ENCODE measurements at regions not wholly inside any gene's neighbourhood (a gene's known extent, or its start where the extent isn't known, plus 50 kb on each side); places are given as distances from the start of the nearest gene placed in this dataset.
"Not testable (repeated sequence)": the region's sequence is repeated elsewhere in the genome, so short reads cannot be mapped to it uniquely, and the experiment has no call there.

DNA sequence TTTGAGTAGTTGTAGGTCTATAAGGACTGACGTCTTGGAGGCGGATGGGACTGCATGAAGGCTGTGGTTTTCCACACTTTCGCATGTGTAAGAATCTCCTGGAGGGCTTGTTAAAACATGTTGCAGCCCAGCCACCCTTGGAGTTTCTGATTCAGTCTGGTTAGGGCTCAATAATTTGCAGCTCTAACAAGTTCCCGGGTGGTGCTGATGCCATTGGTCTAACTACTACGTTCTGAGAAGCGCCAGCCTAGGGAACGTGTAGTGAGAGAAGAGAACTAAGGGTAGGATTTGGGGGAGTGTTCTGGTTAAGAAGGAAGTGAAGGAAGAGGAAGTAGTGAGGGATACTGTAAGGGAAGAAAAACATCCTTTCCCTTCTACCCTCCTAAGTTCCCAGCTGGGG lies 138.9 kb downstream of the LARP7 start:
- FAIRE-seq = no peak

DNA sequence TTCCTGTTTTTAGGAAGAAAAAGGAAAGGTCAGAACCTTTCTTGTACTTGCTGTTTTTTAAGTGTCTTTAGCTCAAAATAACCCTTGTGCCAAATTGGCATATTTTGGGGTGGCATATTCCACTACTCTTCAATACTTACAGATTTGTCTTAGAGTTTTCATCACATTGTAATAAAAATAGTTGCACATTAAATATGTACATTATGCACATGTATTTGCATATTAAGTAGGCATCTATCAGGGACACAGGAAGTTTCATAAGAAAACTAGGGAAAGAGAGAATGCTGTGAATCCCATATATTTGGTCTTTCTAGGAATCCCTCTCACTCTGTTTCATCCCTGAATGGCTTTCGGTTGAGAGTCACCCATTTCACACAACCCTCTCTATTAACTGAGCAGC lies 139.6 kb downstream of the LARP7 start:
- FAIRE-seq = no peak

DNA sequence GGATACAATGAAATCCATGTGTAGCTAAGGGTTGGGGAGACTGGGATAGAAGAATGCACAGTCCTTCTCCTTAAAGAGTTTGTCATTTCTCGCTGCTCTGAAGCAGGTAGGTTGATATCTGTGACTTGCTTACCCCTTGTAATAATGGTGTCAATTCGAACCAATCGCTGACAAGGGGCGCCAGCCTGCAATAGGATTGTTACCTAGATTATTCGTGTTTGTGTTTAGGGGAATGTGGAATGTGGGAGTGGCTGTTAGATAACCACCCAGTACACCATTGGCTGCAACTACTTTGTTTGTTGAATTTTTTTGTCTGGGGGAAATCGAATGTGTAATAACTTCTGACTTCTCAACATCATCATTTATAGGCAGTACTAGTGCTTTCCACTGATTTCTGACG lies 141.6 kb downstream of the LARP7 start:
- no peak for FAIRE-seq

DNA sequence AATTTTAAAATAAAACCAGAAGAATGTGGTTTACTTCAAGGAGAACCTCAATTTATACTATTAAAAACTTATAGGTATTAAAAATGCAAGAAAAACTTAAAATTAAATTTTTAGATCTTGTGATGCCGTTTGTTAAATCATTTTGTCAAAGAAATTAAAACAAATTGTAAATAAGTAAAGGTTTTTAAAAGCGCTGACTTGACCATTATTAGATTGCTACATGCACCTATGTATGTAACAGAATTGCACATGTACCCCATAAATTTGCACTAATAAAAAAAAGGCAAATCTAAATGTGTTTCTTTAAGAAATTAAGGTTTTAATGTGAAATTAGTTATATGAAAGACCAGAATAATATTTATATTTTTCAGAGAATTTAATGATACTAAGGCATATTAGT lies 156.1 kb downstream of the LARP7 start:
- no peak for FAIRE-seq

DNA sequence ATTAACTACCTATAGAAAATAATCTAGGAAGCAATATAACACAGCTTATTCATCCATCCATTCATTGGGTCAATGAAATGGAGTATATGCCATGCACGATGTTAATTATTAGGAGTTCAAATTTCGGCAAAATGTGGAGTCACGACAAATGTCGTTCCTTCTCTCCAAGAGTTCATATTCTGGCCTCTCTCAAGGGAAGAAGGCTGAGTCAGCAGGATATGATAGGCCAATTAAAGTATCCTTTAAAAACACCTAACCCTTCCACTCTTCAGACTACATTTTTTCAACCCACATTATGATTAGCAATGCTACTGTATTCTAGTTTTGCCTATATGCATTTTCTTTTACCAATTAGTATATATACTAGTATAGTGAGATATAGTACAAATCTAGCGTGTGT lies 163.1 kb downstream of the LARP7 start:
- FAIRE-seq = no peak

DNA sequence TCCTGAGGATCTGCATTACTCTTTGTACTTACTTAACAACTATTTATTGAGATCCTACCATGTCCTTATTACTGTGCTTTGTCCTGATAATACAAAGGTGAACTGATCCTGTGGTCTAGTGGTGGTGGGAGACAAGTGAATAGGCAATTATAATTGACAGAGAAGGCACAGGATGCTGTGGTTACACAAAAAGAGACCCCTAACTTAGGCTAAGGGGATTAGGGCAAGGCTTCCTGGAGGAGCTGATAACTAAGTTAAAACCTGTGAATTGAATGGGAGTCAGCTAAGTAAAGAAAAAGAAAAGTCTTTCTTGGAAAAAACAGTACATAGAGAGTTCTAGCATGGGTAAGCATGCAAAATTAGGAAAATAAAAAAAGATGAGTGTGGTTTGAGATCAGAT lies 164.4 kb downstream of the LARP7 start:
- FAIRE-seq = no peak

DNA sequence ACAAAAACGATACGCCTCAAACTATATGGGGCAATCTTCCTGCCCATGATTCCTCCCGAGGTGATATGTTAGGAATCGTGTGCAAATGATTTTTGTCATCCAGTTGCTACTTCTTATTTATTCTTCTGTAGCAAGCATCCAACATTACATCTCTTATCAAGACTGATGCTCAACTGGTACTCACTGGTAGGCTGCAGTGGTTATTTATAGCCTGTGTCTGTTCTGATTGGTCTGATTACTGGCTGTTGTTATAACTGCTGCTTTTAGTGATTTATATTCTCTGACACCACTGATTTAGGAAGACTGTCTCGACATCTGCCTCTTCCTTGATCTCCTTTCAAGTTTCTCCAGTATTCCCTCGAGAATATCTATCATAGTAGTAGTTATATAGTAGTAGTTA lies 165.8 kb downstream of the LARP7 start:
- no peak for FAIRE-seq

DNA sequence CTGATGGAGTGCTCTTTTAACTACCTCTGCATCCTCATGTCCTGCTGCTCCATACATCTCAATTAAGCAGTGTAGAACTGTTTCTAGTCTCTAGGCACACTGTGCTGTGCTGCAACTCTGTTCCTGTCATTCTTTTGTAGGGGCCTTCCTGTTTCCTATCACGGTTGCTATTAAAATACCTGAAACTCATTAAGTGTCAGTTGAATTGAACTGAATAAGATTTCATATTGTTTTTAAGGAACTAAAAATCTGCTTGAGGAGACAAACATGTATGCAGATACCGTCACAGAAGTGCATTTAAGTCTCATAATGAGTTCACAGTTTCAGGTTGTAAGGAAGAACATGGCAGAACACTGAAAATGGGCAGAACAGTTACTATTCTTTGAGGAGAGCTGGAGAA lies 170.1 kb downstream of the LARP7 start:
- FAIRE-seq = no peak

DNA sequence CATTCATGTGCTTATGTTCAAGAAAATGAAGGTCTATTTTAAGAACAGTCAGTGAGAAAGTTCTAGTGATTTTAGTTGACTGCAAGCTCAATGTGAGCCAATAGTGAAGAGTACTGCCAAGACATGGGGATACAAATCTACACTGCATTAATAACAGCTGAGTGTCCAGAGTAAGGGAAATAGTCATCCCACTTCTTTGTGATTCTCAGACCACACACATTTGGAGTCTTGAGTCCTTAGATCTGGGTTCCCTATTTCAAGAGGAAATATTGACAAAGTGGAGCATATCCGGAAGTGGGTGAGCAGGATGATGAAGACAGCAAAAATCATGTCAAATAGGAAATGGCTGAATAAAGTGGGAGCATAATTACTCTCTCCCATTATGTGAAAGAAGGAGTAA lies 171.1 kb downstream of the LARP7 start:
- no peak for FAIRE-seq

DNA sequence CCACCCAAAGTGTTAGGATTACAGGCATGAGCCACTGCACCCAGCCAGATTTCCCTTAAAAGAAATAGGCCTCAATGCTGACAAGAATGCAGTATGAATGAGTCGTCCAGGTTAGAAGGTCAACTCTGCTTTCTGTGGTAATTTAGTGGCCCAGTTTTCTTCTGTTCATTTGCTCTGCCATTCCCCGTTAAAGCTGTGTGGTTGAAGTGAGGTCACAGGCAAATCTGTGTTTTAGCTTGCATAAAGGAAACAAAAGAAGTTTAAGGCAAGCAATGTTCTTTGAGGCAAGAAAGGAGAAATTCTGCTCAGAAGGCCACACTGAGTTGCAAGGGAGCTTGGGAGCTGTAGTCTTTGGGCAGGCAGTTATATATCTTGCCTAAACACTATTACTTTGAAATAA lies 176.8 kb downstream of the LARP7 start:
- no peak for FAIRE-seq

DNA sequence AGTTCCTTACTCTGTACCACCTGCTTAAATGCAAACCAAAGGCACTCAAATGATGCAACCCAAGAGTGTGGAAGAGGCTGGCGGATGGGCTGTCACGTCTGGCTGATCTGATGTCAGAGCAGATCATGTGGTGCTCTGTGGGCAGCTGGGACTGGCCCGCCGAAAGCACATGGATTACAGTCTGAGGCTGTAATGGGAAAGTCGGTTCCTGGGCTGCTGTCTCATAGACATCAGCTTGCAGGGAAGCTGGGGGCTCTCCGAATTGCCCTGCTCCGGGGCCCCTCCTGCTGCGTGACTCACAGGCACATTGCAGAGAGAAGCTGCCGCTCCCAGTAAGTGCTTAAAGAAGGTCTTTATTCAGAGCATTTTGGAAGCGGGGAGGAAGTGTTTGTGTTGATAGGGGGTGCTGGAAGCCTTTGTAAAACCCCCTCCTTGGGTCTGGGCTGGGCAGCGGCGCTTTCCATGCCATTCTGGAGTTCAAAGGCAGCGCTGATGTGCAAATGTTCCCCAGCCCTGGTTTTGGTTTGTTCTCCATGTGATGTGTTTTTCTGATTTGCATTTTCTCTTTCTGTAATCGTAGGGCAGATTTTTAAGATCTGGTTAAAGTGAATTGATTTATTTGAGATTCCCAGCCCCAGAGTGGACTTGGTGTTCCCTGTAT lies 181.1 kb downstream of the LARP7 start:
- no peak for FAIRE-seq

DNA sequence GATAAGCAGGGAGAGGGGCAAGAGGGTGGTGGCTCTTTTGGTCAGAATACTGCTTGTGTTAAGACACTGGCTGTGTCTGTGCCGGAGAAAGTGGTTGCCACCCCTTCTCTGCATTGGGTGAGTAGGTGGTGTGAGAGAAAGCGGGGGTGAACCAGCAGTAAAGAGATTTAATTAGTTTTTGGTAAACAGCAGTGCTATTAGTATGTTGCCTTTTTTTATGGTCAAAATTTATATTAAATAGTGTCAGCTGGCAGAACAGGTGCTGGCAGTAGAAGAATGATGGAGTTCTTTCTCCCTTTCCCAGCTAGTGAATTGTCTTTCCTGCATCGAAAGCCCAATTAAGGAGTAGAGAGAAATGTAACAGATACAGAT lies 181.6 kb downstream of the LARP7 start:
- no peak for FAIRE-seq

DNA sequence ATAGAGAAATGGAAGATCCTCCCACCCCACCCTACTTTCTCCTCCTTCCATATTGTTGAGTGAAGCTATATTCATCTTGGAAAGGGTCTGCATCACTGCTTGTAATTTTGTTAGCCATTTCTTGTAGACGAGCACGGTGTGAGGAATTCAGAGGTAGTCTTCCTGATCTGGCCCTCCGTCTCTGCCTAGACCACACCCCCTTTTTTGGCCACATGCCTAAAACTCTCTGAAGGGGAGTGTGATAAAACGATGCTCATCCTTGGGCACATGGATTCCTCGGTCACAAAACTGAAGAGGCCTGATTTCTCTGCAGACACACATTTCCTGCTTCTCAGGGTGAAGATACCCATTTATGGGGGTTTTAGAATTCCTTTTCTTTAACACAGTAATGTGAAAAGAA lies 182.8 kb downstream of the LARP7 start:
- FAIRE-seq = no peak

DNA sequence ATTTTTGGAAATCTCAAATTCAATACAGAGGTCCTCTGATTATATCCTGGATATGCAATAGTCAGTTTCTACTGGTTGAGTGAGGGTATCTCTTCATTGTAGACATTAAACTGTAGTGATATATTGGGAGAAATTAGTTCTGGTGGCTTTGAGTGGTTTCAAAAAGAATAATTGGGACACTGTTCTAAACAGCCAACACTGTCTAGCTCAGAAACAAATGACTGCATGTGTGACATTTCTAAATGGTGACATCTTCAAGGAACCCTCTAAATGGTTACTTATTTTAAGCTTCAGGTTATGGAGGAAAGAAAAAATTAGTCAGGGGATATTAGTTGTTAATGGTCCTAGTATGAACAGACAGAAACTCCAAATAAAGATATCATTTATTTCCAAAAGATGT lies 186.2 kb downstream of the LARP7 start:
- no peak for FAIRE-seq

DNA sequence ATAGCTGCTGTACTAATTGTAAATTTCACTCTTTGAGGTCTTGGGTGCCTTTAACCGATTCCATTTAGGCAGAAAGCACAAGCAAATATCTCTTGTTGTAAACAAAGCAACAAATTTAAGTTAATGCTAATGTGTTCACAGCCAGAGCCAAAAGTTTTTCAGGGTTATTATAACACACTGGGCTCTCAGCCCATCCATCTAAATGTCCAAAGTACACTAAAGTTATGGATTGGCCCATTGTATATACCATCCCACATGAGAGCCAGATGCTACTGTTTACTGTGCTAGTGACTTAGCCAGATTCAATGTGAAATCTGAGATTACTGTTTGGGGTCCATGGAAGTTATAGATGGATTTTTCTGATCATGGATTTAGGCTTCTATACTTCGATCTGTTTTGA lies 186.7 kb downstream of the LARP7 start:
- FAIRE-seq = no peak

DNA sequence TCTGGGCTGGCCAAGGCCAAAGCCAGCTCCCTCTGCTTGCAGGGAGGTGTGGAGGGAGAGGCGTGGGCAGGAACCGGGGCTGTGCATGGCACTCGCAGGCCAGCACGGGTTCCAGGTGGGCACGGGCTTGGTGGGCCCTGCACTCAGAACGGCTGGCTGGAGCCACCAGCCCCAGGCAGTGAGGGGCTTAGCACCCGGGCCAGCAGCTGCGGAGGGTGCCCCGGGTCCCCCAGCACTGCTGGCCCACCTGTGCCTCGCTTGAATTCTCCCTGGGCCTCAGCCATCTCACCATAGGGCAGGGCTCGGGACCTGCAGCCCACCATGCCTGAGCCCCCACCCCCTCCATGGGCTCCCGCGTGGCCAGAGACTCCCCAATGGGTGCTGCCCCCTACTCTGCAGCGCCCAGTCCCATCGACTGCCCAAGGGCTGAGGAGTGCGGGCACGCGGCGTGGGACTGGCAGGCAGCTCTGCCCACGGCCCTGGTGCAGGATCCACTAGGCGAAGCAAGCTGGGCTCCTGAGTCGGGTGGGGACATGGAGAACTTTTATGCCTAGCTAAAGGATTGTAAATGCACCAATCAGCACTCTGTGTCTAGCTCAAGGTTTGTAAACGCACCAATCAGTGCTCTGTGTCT lies 193.9 kb downstream of the LARP7 start:
- no peak for FAIRE-seq

DNA sequence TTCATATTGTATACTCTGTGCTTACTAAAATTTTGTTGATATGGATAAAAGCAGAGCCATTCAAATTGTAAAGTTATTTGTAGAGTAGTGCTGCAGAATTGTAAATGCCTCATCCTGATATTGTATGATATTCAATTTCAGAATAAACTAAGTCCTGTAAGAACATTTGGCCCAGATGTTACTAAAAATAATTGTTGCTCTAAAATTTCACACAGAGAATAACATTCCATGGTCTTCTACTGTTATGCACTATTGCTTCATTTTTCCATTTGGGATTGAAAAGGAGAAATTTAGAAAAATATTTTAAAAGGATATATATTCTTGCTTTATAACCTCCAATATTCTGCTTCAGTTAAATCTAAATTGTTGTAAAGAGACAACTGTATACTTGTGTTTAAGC lies 195.6 kb downstream of the LARP7 start:
- FAIRE-seq = no peak

DNA sequence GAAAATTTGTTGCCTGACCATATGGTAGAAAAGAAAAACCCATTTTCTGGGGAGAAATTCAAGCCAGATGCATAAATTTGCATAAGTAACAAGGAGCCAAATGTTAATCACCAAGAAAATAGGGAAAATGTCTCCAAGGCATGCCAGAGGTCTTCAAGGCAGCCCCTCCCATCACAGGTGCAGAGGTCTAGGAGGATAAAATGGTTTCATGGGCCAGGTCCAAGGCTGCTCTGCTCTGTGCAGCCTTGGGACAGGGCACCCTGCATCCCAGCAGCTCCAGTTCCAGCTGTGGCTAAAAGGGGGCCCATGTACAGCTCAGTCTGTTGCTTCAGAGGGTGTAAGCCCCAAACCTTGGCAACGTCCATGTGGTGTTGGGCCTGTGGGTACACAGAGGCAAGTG lies 200.0 kb downstream of the LARP7 start:
- FAIRE-seq = no peak

DNA sequence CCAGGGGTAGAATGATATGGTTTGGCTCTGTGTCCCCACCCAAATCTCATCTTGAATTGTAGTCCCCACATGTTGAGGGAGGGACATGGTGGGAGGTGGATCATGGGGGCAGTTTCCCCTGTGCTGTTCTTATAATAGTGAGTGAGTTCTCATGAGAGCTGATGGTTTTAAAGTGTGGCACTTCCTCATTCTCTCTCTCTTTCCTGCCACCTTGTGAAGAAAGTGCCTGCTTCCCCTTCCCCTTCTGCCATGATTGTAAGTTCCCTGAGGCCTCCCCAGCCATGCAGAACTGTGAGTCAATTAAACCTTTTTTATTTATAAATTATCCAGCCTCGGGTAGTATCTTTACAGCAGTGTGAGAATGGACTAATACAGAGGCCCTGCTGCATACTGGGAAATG lies 201.1 kb downstream of the LARP7 start:
- not testable (repeated sequence) for FAIRE-seq

DNA sequence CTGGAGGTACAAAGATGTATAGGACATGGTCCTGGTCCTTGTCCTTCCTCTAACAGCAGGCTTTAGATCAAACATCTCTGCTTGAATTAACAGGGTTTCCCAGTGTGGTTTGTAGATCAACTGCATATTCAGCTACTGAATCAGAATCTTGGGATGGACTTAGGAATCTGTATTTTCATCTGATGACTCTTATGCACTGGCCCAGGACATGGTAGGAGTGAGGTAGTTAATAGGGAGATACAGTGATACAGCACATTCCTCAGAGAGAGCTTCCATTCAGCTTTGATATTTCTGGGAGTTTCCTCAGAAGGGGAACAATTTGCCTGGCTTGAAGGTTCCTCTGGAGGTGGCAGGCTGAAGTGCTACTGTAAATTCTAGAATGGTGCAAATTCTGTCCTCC lies 203.1 kb downstream of the LARP7 start:
- no peak for FAIRE-seq

DNA sequence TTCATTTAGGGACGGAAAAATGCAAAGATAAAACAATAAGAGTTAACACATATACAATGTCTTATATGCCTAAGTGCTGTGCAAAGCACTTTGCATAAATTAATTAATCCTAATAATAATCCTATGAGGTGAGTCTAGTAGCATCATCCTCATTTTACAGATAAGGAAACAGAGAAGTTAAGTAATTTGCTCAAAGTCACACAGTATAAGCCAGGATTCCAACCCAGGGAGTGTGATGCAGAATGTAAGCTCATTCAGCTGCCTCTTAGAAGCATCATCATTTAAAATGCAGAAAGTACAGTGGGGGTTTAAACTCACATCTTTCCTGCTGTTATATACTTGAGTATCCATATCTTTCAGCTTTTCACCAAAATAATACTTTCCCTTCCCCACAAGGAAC lies 203.7 kb downstream of the LARP7 start:
- no peak for FAIRE-seq

DNA sequence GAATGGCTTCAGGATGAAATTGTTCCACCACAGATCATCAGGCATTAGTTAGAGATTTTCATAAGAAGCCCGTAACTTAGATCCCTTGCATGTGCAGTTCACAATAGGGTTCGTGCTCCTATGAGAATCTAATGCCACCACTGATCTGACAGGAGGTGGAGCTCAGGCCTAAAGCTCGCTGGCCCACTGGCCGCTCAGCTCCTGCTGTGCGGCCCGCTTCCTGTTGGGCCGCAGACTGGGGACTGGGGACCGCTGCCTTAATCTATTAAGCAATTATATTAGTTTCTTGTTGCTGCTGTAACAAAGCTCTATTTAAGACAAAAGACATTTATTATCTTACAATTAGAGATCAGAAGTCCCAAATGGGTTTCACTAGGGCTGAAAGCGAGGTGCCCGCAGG lies 205.6 kb downstream of the LARP7 start:
- FAIRE-seq = no peak

DNA sequence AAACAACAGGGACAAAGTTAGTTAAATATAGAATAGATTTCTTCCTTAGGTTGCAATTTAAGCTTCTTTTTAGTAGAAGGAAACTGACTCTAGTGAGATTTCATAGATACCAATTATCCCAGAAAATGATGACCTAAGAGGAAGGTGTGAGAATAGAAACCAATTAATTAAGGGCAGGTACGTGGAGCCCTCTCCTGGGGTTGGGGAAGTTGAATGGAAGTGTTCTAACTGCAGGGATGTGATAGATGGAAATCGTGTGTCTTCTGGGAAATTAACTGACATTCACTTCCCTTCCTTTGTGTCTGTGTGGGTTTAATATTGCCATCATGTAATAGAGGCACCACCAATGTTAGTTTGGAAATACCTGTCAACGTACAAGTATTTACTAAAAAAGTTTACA lies 204.1 kb upstream of the ANK2 start:
- FAIRE-seq = no peak

DNA sequence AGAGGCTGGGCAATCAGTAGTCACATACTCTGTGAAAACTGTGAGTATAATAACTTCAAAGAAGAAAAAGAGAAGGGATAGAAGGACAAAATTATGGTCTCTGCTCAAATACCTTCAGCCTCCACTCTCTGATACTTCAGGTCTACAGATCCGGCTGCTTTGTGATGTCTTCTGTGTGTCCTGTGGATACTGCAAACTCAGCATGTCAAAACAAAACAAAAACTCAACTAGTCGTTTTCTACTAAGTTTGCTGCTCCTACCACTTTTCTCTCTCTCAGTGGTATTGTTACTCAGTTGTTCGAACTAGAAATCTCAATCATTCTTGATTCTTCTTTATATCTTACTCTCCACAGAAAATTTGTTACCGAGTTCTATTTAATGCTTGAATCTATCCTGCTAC lies 202.4 kb upstream of the ANK2 start:
- FAIRE-seq = no peak

DNA sequence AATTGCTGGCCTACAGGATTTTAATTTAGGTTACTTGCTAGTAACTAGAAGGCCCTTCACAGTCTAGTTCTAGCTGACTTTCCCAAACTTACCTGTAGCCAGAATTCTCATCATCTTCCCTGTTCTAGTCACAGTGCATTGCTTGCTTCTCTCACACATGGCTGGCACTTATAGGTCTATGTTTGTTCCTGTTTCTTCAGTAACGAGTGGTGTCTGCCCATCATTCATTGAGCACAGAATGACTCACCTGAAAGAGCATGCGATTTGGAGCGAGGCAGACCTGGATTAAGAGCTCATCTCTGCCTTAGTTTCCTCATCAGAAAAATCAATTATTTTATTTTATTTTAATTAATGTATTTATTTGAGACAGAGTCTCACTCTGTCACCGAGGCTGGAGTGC lies 201.7 kb upstream of the ANK2 start:
- no peak for FAIRE-seq

Measured in endometrium (tissue), 2 donors.